Myocyte (in vitro differentiated cells): ENCODE measurements at regions not wholly inside any gene's neighbourhood (a gene's known extent, or its start where the extent isn't known, plus 50 kb on each side); places are given as distances from the start of the nearest gene placed in this dataset.
A peak's percentile ranks its signal among the peaks of the same experiment; 100 is the strongest.

Experiments
- DNase-seq: peaks from one replicate; pipeline ENCODE4 v3.0.0-alpha.2; 2012; ENCODE audit warnings: low read depth

DNA sequence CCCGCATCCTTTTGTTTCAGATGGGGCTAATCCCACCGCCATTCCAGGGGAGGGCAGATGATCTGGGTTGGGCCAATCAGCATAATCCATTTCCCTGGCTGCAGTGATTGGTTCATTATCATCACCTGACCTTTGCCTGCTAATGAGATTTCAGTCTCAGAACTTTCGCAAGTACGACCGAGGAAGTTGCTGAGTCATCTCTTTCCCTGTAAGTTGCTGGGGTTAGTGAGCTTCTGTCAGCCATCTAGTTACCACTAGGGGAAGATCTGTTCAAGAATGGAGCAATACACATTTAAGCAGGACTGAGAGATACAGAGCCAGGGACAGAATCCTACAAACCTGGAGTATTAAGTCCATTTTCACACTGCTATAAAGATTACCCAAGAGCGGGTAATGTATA, 65.3 kb upstream of the NUDT7 start:
- no peak for DNase-seq

- peak; percentile 13 for DNase-seq
These were observed 62.0 kb upstream of the NUDT7 start for GRCh38 chr16:77660311-77660710.

DNA sequence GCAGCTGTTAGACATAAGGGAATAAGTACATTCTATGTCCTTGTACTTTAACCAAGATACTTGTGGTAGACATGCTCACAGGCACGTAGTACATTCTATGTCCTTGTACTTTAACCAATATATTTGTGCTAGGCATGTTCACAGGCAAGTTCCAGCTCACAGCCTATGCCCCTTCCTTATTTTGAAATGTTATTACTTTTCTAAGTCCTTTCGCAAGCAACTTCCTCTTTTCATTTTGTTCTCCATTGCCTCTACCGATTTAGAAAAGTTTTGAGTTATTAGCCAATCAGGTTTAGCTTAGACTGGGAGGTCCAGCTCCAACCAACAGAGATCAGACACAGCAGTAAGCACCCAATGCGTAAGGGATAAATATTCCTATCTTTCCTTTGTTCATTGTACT, 60.1 kb upstream of the NUDT7 start:
- no peak for DNase-seq

DNA sequence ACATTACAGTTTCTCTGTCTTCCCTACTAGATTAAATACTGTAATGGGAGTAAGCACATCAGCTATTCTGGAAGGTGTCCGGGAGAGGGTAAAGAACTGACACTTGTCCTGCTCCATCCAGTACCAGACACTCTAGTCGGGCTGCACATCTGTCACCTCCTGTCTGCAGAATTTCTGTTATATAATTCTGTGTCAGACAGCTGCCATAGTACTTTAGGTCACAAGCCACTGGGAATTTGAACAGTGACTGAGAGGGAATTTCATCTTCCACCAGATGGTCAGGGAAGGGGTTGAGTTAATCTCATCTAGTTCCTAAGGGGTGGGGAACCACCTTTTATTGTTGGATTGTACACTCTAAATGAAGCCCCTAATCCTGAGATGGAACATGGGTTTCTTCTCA, 58.6 kb upstream of the NUDT7 start:
- no peak for DNase-seq

GRCh38 chr16:77666771-77667170, 55.5 kb upstream of the NUDT7 start:
- no peak for DNase-seq

- no peak for DNase-seq
These were observed 54.1 kb upstream of the NUDT7 start for GRCh38 chr16:77668201-77668600.

- no peak for DNase-seq
These were observed 53.3 kb upstream of the NUDT7 start for GRCh38 chr16:77669057-77669456.
